HCT116 (cell line): ENCODE measurements at regions not wholly inside any gene's neighbourhood (a gene's known extent, or its start where the extent isn't known, plus 50 kb on each side); places are given as distances from the start of the nearest gene placed in this dataset.

Source experiments
- EZH2 ChIP-seq: fragments of 200-600 bp; sonication (generic); IDR thresholded peaks from 2 replicates; pipeline ENCODE4 v1.6.1; 2017; ENCODE audit warnings: antibody characterized with exemption, mixed run types
- MAX ChIP-seq: IDR thresholded peaks from 2 replicates; pipeline ENCODE4 v1.6.1; 2012
- RAD21 ChIP-seq: IDR thresholded peaks from 2 replicates; pipeline ENCODE4 v1.6.1; 2012; ENCODE audit warnings: low read depth, mild to moderate bottlenecking
- TF ChIP-seq, protein P1 (sequence below), 3 experiments: fragments of 200-600 bp in 1 of 3; sonication (generic) in 1 of 3; IDR thresholded peaks in 2 of 3; conservative IDR thresholded peaks in 1 of 3; 2 replicates each; pipeline ENCODE4 v1.5.1; 2012 to 2017; ENCODE audit warnings: low read depth in 2 of 3, low read length in 2 of 3, antibody characterized with exemption in 1 of 3, borderline replicate concordance in 1 of 3, control low read depth in 1 of 3, mild to moderate bottlenecking in 1 of 3, mixed read lengths in 1 of 3, mixed run types in 1 of 3, moderate library complexity in 1 of 3; ENCODE audit not compliant: insufficient read depth in 1 of 3

DNA sequence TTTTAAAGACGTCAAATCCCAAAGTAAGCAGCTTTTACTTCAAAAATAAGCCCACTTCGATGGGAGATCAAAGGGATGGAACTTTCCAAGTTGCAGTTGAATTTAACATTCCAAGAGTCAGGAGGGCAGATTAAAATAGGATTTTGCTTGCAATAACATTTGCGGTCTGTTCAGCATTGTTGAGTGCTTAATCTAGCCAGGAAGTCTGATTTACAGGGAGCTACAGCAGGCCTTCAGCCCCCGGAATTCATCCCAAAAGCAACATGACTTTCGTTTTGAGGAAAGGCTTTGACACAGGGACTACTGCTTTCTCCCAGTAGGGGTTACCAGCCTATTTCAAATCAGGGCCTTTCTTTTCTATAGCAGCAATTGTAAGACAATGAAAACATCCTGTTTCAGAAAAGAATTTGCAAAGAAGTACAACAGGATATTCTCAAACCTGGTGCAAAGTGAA lies 279.6 kb upstream of the PITRM1 start:
- TF ChIP-seq, protein P1, sequence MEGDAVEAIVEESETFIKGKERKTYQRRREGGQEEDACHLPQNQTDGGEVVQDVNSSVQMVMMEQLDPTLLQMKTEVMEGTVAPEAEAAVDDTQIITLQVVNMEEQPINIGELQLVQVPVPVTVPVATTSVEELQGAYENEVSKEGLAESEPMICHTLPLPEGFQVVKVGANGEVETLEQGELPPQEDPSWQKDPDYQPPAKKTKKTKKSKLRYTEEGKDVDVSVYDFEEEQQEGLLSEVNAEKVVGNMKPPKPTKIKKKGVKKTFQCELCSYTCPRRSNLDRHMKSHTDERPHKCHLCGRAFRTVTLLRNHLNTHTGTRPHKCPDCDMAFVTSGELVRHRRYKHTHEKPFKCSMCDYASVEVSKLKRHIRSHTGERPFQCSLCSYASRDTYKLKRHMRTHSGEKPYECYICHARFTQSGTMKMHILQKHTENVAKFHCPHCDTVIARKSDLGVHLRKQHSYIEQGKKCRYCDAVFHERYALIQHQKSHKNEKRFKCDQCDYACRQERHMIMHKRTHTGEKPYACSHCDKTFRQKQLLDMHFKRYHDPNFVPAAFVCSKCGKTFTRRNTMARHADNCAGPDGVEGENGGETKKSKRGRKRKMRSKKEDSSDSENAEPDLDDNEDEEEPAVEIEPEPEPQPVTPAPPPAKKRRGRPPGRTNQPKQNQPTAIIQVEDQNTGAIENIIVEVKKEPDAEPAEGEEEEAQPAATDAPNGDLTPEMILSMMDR (IDR thresholded peaks at IDR 0.05 in 2 of 3, conservative IDR thresholded peaks at IDR 0.05 in 1 of 3; ENCODE audit: borderline replicate concordance in 1 of 3, insufficient read depth in 1 of 3, low read depth in 2 of 3, low read length in 2 of 3) = 0 out of 6 replicates have a peak, but pooled peaks of 1 of the 3 experiments have one; percentile 28
- TF ChIP-seq MAX (no peak), RAD21 (peak; percentile 28; the same call in 1 of the 2 replicates), EZH2 (no peak)
